AG09319 (cell line): ENCODE measurements at regions not wholly inside any gene's neighbourhood (a gene's known extent, or its start where the extent isn't known, plus 50 kb on each side); places are given as distances from the start of the nearest gene placed in this dataset.
A peak's percentile ranks its signal among the peaks of the same experiment; 100 is the strongest.

ENCODE experiments used
- DNase-seq: peaks from one replicate; pipeline ENCODE4 v3.0.0-alpha.2; 2010; ENCODE audit warnings: low read depth; ENCODE audit errors: extremely low read depth
- TF ChIP-seq, protein P1 (sequence below): IDR thresholded peaks from 2 replicates; pipeline ENCODE4 v1.5.1; 2011; ENCODE audit warnings: low read depth, mild to moderate bottlenecking, inconsistent platforms, low read length, moderate library complexity

DNA sequence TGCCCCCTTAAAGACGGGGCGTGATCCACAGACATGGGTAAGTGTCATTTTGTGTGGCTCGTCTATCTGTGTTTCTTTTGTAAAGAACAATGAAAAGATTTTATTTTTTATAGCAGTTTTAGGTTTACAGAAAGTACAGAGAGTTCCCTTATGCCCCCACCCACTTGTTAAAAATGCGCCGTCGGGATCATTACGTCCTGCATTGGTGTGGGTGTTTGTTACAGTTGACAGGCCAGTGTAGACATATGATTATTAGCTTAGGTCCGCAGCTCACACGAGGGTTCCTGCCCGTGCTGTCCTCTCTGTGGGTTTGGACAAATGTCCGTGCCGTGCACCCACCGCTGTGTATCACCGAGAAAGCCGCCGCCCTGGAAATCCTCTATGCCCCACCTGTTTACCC is 50.5 kb downstream of the RGS12 start:
- TF ChIP-seq, protein P1, sequence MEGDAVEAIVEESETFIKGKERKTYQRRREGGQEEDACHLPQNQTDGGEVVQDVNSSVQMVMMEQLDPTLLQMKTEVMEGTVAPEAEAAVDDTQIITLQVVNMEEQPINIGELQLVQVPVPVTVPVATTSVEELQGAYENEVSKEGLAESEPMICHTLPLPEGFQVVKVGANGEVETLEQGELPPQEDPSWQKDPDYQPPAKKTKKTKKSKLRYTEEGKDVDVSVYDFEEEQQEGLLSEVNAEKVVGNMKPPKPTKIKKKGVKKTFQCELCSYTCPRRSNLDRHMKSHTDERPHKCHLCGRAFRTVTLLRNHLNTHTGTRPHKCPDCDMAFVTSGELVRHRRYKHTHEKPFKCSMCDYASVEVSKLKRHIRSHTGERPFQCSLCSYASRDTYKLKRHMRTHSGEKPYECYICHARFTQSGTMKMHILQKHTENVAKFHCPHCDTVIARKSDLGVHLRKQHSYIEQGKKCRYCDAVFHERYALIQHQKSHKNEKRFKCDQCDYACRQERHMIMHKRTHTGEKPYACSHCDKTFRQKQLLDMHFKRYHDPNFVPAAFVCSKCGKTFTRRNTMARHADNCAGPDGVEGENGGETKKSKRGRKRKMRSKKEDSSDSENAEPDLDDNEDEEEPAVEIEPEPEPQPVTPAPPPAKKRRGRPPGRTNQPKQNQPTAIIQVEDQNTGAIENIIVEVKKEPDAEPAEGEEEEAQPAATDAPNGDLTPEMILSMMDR = no peak
- no peak for DNase-seq

DNA sequence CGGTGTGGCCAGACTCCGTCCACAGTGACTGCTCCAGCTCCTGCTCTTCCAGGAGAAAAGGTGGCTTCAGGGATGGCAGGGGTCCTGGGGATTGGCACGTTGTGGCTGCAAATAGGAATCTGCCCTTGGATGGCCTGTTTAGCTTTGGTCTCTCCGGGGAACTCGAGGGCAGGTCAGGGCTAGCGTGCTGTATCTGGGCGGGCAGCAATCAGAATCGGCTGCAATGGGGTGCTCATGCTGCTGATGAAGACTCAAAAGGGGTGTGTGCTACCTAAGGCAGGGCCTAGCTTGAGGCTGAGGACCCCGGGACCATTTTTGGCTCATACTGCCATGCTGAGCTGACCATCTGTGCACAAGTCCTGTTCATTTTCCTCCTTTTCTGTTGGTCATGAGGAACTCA is 51.3 kb downstream of the RGS12 start:
- TF ChIP-seq, protein P1 = no peak
- no peak for DNase-seq

DNA sequence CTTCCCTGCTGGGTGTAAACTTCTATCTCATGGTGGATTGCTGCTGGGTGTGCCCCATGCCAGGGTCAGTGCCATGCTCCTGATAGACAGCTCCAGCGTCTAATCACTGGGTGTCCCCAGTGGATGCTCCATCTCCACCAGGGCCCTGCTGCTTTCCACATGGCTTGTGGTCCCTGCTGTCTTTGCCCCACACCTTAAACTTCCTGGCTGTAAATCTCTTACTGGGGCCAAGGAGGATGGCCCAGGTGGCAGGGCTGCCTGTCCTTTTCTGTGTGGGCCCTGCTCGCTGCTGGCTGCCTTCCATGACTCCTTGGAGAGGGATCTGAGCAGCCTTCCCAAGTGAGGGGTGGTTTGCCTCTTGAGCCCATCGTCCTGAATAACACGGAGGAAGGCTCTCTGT is 51.8 kb downstream of the RGS12 start:
- TF ChIP-seq, protein P1 = no peak
- no peak for DNase-seq

DNA sequence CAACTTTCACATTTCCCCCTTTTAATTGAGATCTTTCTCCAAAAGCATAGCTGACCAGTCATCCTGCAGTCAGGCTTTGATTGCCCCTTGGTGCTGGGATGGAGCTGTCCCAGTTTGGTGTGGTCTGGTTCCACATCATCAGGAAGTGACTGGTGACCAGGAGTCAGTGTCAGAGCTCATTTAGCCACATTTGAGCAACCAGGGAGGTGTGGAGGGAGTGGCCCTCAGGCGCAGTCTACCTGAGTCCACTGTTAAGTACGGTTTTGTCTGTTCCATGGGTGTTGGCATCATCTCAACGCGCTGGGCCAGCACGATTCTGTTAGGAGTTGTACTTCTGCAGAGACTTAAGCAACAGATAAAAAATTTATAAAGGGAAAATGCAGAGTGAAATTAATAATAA is 52.6 kb downstream of the RGS12 start:
- TF ChIP-seq, protein P1 = no peak
- no peak for DNase-seq

- DNase-seq = peak; percentile 49
- TF ChIP-seq, protein P1 = peak; percentile 89
Observed at GRCh38 chr4:3346146-3346545, 53.3 kb downstream of the RGS12 start.

- TF ChIP-seq, protein P1 = no peak
- no peak for DNase-seq
Observed at GRCh38 chr4:3347871-3348270, 55.0 kb downstream of the RGS12 start.

- DNase-seq = no peak
- TF ChIP-seq, protein P1 = no peak
Observed at GRCh38 chr4:3348621-3349020, 55.8 kb downstream of the RGS12 start.
